Body of pancreas (tissue), 4 donors: ENCODE measurements at regions not wholly inside any gene's neighbourhood (a gene's known extent, or its start where the extent isn't known, plus 50 kb on each side); places are given as distances from the start of the nearest gene placed in this dataset.

ENCODE experiments used
- ATAC-seq: fragments of 150-250 bp; one replicate; pipeline ENCODE4 v1.9.1; 2016
- DNase-seq, 4 donors: peaks; one replicate each; pipeline ENCODE4 v3.0.0-alpha.2; 2019
- H3K27ac ChIP-seq, 4 donors: fragments of 200-600 bp; sonication (generic); 1 replicate in 3 of 4; 2 replicates in 1 of 4; pipeline versions ENCODE4 v1.5.1 to v1.6.1; 2016 to 2019; ENCODE audit warnings: mild to moderate bottlenecking in 1 of 4, mixed read lengths in 1 of 4, moderate library complexity in 1 of 4
- H3K27me3 ChIP-seq, 2 donors: fragments of 200-600 bp; sonication (generic); one replicate each; pipeline ENCODE4 v1.6.0; 2016; ENCODE audit warnings: mild to moderate bottlenecking in 1 of 2
- H3K36me3 ChIP-seq, 2 donors: fragments of 200-600 bp; sonication (generic); replicated peaks in 1 of 2; 2 replicates each; pipeline ENCODE4 v1.5.1; 2016; ENCODE audit warnings: low read depth in 2 of 2; ENCODE audit not compliant: insufficient read depth in 1 of 2
- H3K4me1 ChIP-seq: fragments of 200-600 bp; sonication (generic); one replicate; pipeline ENCODE4 v1.6.0; 2016
- H3K4me3 ChIP-seq, 2 donors: fragments of 200-600 bp; sonication (generic); 1 replicate in 1 of 2; 2 replicates in 1 of 2; pipeline ENCODE4 v1.5.1; 2016 to 2019
- H3K9me3 ChIP-seq, 3 donors: fragments of 200-600 bp; sonication (generic); 1 replicate in 2 of 3; 2 replicates in 1 of 3; pipeline ENCODE4 v1.5.1; 2016
- POLR2A ChIP-seq, 3 donors: fragments of 450-650 bp; IDR thresholded peaks; one replicate each; pipeline ENCODE4 v1.6.1; 2016; ENCODE audit warnings: antibody characterized with exemption in 3 of 3, mild to moderate bottlenecking in 2 of 3
- WGBS, 2 donors: methylation state at CpG; one replicate each; pipeline ENCODE4 v1.1.5; 2017; 5-methylcytosine and 5-hydroxymethylcytosine counted together
- intact Hi-C: fragments of 100-400 bp; cut with DNase I; formaldehyde crosslinking; loops from one replicate; pipeline ENCODE4 v1.15.1; 2023
- TF ChIP-seq, protein P1 (sequence below), 7 experiments: fragments of 450-650 bp in 4 of 7; fragments of 200-600 bp in 3 of 7; sonication (generic) in 3 of 7; IDR thresholded peaks; one replicate each; pipeline ENCODE4 v1.5.1; 2016 to 2019; ENCODE audit warnings: antibody characterized with exemption in 7 of 7

GRCh38 chr4:56229947-56230346 is 157.3 kb downstream of the AASDH start:
- H3K4me1 ChIP-seq = no peaks in the 10 kb centered on the region
- DNase-seq (no peak), ATAC-seq (no peak)
- H3K27ac ChIP-seq = no peak overlapping the region
- H3K9me3 ChIP-seq = no peaks in the 10 kb centered on the region
- intact Hi-C loops = no loop called here
- TF ChIP-seq POLR2A (IDR thresholded peaks at IDR 0.05) = no peak
- TF ChIP-seq, protein P1, sequence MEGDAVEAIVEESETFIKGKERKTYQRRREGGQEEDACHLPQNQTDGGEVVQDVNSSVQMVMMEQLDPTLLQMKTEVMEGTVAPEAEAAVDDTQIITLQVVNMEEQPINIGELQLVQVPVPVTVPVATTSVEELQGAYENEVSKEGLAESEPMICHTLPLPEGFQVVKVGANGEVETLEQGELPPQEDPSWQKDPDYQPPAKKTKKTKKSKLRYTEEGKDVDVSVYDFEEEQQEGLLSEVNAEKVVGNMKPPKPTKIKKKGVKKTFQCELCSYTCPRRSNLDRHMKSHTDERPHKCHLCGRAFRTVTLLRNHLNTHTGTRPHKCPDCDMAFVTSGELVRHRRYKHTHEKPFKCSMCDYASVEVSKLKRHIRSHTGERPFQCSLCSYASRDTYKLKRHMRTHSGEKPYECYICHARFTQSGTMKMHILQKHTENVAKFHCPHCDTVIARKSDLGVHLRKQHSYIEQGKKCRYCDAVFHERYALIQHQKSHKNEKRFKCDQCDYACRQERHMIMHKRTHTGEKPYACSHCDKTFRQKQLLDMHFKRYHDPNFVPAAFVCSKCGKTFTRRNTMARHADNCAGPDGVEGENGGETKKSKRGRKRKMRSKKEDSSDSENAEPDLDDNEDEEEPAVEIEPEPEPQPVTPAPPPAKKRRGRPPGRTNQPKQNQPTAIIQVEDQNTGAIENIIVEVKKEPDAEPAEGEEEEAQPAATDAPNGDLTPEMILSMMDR (IDR thresholded peaks at IDR 0.05) = no peak
- no peak overlapping the region for H3K4me3 ChIP-seq
- H3K36me3 ChIP-seq = no peaks in the 10 kb centered on the region
- H3K27me3 ChIP-seq = no peaks in the 10 kb centered on the region
- WGBS, 2 donors = 23 to 36% methylated on average over 1 of the region's 1 CpG

DNA sequence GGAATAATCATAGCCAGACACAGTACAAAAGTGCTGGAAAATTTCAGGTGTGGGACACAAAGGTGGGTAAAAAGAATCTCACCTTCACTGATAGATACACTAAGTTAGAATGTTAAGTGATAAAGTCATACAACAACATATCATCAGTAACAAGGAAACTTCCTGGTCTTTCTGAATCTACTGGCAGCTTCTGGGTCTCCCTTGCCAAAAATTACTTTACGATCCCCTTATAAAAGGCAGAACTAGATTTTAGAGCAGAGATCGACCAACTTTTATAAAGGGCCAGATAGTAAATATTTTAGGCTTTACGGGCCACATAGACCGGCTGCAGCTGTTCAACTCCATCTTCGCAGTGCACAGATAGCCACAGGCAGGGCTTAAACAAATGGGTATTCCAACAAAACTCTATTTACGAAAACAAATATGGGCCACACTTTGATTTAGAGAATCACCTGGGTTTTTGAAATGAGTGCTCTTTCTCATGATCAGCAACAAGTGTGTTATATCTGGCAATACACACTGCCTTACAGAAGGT is 159.9 kb downstream of the AASDH start:
- WGBS, 2 donors = 78 to 84% methylated on average over 6 of the region's 6 CpGs
- no peaks in the 10 kb centered on the region for H3K9me3 ChIP-seq
- no peaks in the 10 kb centered on the region for H3K36me3 ChIP-seq
- no peaks in the 10 kb centered on the region for H3K4me1 ChIP-seq
- no peak for DNase-seq
- H3K4me3 ChIP-seq = no peak overlapping the region
- ATAC-seq = no peak
- H3K27me3 ChIP-seq = no peaks in the 10 kb centered on the region
- no peak overlapping the region for H3K27ac ChIP-seq
- intact Hi-C loops = no loop called here
- TF ChIP-seq, protein P1 (IDR thresholded peaks at IDR 0.05) = no peak

GRCh38 chr4:56226579-56226978 is 160.7 kb downstream of the AASDH start:
- TF ChIP-seq POLR2A (IDR thresholded peaks at IDR 0.05) = no peak
- TF ChIP-seq, protein P1 (IDR thresholded peaks at IDR 0.05) = no peak
- DNase-seq = no peak

DNA sequence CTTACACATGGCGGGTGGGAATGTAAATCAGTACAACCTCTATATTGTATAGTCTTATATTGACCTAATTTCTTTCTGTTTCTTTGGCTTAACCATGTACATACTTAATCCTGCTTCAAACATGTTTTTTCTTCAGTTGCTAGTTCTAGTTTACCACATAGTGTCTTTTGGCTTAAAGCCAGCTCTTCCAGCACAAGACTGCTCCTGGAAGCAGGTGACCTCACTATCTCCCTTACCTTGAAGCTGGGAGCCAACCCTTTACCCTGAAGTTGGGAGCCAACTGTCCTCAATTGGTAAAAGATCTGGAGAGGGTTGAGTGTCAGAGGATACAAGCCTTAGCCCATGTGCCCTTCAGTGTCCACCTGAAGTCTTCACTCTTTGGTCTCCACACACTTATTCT is 162.7 kb downstream of the AASDH start:
- Histone ChIP-seq H3K27me3 (no peaks in the 10 kb centered on the region), H3K36me3 (no peaks in the 10 kb centered on the region), H3K4me3 (no peak overlapping the region), H3K9me3 (no peaks in the 10 kb centered on the region), H3K27ac (no peak overlapping the region), H3K4me1 (no peaks in the 10 kb centered on the region)
- WGBS, 2 donors = 88 to 94% methylated on average over 1 of the region's 1 CpG
- intact Hi-C loops = no loop called here
- no peak for DNase-seq
- TF ChIP-seq POLR2A (IDR thresholded peaks at IDR 0.05) = no peak
- TF ChIP-seq, protein P1 (IDR thresholded peaks at IDR 0.05) = no peak
- no peak for ATAC-seq

More at GRCh38 chr4:56226579-56226978, 160.7 kb downstream of the AASDH start:
- H3K36me3 ChIP-seq = no peaks in the 10 kb centered on the region
- H3K4me3 ChIP-seq = no peak overlapping the region
- H3K9me3 ChIP-seq = no peaks in the 10 kb centered on the region
- H3K4me1 ChIP-seq = no peaks in the 10 kb centered on the region
- H3K27ac ChIP-seq = no peak overlapping the region
- H3K27me3 ChIP-seq = no peaks in the 10 kb centered on the region
- ATAC-seq = no peak
- WGBS, 2 donors = 57 to 73% methylated on average over 2 of the region's 2 CpGs
- intact Hi-C loops = no loop called here

- Histone ChIP-seq H3K9me3 (no peaks in the 10 kb centered on the region), H3K36me3 (no peaks in the 10 kb centered on the region), H3K27ac (no peak overlapping the region), H3K4me3 (no peak overlapping the region), H3K27me3 (no peaks in the 10 kb centered on the region), H3K4me1 (no peaks in the 10 kb centered on the region)
- DNase-seq (no peak), ATAC-seq (no peak)
- no peak for TF ChIP-seq POLR2A (IDR thresholded peaks at IDR 0.05)
- TF ChIP-seq, protein P1 (IDR thresholded peaks at IDR 0.05) = no peak
- intact Hi-C loops = no loop called here
- 89 to 94% methylated on average over 6 of the region's 6 CpGs for WGBS, 2 donors
Measured at GRCh38 chr4:56222514-56222913, 164.8 kb downstream of the AASDH start.
